ENCODE measurements at regions not wholly inside any gene's neighbourhood (a gene's known extent, or its start where the extent isn't known, plus 50 kb on each side); places are given as distances from the start of the nearest gene placed in this dataset.

- TF ChIP-seq CTCF (IDR thresholded peaks at IDR 0.05; ENCODE audit: insufficient read depth, low read length) (no peak), REST (IDR thresholded peaks at IDR 0.05; ENCODE audit: insufficient replicate concordance, low read depth) (no peak), POLR2AphosphoS5 (IDR thresholded peaks at IDR 0.05; ENCODE audit: low read depth) (no peak), GABPA (IDR thresholded peaks at IDR 0.05; ENCODE audit: low read depth) (no peak)
Observed at GRCh38 chr10:91040343-91040742, 119.5 kb upstream of the ANKRD1 start.

Data from HL-60 (cell line).